ENCODE measurements at regions not wholly inside any gene's neighbourhood (a gene's known extent, or its start where the extent isn't known, plus 50 kb on each side); places are given as distances from the start of the nearest gene placed in this dataset.

DNA sequence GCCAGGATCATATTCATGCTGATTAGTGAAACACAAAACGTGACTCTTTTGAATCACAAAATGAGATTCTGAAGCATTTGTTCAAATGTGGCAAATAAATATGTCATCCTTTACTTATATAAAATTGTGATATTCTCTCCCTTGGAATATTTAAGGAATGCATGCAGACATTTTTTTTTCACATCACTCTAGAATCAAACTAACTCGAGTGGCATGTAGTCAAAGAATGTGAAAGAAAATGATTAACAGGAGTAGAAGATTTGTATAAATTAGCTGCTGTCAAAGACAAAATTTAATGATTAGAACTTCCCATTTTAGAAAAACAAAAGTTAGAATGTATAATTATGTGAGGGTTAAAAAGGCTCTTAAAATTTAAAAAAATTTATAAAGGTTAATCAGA, 721.0 kb upstream of the FAM98A start:
- CTCF ChIA-PET, result no interaction called here
- TF ChIP-seq ZNF521 (tag by site-specific recombination; IDR thresholded peaks at IDR 0.05) (no peak), ZNF366 (tag by site-specific recombination; conservative IDR thresholded peaks at IDR 0.05) (no peak), ZNF423 (tag by site-specific recombination; IDR thresholded peaks at IDR 0.05) (no peak), ZBTB21 (tag by site-specific recombination; IDR thresholded peaks at IDR 0.05) (no peak), ZNF341 (tag by site-specific recombination; IDR thresholded peaks at IDR 0.05; ENCODE audit: low read depth) (no peak), ZNF791 (tag by site-specific recombination; IDR thresholded peaks at IDR 0.05) (no peak), ZNF571 (tag by site-specific recombination; IDR thresholded peaks at IDR 0.05) (no peak), SETDB1 (IDR thresholded peaks at IDR 0.05; ENCODE audit: insufficient read length, low read length) (no peak), ZNF558 (tag by site-specific recombination; IDR thresholded peaks at IDR 0.05) (no peak), ZNF555 (tag by site-specific recombination; conservative IDR thresholded peaks at IDR 0.05) (no peak)
- H3K36me3 ChIP-seq (ENCODE audit: control insufficient read depth in 2 of 2, insufficient read depth in 1 of 2, low read length in 2 of 2), result no peaks in the 10 kb centered on the region
- POLR2A ChIA-PET, result no interaction called here
- H3K4me1 ChIP-seq (ENCODE audit: control insufficient read depth, insufficient read depth, low read length), result no peaks in the 10 kb centered on the region
- H3K4me3 ChIP-seq (ENCODE audit: low read depth, low read length), result no peak overlapping the region
- no peak overlapping the region for H3K27ac ChIP-seq (ENCODE audit: extremely low read depth, low read depth, low read length)
- H3K9me3 ChIP-seq (ENCODE audit: control insufficient read depth, insufficient read depth, low read depth, low read length), result no peaks in the 10 kb centered on the region

GRCh38 chr2:34317797-34318196, 718.7 kb upstream of the FAM98A start:
- POLR2A ChIA-PET, result no interaction called here

DNA sequence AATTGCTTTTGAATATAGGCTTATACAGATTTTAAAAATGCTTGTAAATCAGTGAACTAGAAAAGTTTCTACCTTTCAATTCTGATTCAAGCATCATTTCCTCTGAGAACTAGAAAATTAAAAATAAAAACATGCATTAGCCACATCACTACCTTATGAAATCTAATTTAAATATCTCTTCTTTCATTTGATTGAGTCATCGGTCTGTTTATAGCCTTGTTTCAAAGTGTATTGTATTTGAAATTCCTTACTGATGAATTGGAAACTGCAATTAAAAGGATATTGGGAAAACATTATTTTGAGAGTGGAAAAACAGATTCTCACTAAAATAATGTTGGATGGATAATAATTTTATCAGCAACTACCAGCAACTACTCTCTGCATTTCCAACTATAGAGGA, 717.7 kb upstream of the FAM98A start:
- CTCF ChIA-PET, result no interaction called here
- POLR2A ChIA-PET, result no interaction called here
- H3K4me3 ChIP-seq (ENCODE audit: low read depth, low read length), result no peak overlapping the region

More at GRCh38 chr2:34317797-34318196, 718.7 kb upstream of the FAM98A start:
- CTCF ChIA-PET, result no interaction called here
- Histone ChIP-seq H3K4me1 (ENCODE audit: control insufficient read depth, insufficient read depth, low read length) (no peaks in the 10 kb centered on the region), H3K9me3 (ENCODE audit: control insufficient read depth, insufficient read depth, low read depth, low read length) (no peaks in the 10 kb centered on the region), H3K27ac (ENCODE audit: extremely low read depth, low read depth, low read length) (no peak overlapping the region), H3K4me3 (ENCODE audit: low read depth, low read length) (no peak overlapping the region), H3K36me3 (ENCODE audit: control insufficient read depth in 2 of 2, insufficient read depth in 1 of 2, low read length in 2 of 2) (no peaks in the 10 kb centered on the region)
- TF ChIP-seq ZNF677 (tag by site-specific recombination; IDR thresholded peaks at IDR 0.05), result no peak
- no peak for TF ChIP-seq ZNF174 (tag by site-specific recombination; IDR thresholded peaks at IDR 0.05)
- no peak for TF ChIP-seq ZNF544 (tag by site-specific recombination; IDR thresholded peaks at IDR 0.05)
- TF ChIP-seq ZNF354C (tag by site-specific recombination; IDR thresholded peaks at IDR 0.05; ENCODE audit: borderline replicate concordance, low read depth), result no peak
- no peak for TF ChIP-seq ZNF157 (tag by site-specific recombination; IDR thresholded peaks at IDR 0.05)
- no peak for TF ChIP-seq KLF10 (tag by site-specific recombination; IDR thresholded peaks at IDR 0.05)
- TF ChIP-seq ZNF394 (tag by site-specific recombination; IDR thresholded peaks at IDR 0.05; ENCODE audit: borderline replicate concordance), result no peak
- TF ChIP-seq ZBTB21 (tag by site-specific recombination; IDR thresholded peaks at IDR 0.05), result no peak
- no peak for TF ChIP-seq ZNF623 (tag by site-specific recombination; IDR thresholded peaks at IDR 0.05)
- TF ChIP-seq, protein P1, sequence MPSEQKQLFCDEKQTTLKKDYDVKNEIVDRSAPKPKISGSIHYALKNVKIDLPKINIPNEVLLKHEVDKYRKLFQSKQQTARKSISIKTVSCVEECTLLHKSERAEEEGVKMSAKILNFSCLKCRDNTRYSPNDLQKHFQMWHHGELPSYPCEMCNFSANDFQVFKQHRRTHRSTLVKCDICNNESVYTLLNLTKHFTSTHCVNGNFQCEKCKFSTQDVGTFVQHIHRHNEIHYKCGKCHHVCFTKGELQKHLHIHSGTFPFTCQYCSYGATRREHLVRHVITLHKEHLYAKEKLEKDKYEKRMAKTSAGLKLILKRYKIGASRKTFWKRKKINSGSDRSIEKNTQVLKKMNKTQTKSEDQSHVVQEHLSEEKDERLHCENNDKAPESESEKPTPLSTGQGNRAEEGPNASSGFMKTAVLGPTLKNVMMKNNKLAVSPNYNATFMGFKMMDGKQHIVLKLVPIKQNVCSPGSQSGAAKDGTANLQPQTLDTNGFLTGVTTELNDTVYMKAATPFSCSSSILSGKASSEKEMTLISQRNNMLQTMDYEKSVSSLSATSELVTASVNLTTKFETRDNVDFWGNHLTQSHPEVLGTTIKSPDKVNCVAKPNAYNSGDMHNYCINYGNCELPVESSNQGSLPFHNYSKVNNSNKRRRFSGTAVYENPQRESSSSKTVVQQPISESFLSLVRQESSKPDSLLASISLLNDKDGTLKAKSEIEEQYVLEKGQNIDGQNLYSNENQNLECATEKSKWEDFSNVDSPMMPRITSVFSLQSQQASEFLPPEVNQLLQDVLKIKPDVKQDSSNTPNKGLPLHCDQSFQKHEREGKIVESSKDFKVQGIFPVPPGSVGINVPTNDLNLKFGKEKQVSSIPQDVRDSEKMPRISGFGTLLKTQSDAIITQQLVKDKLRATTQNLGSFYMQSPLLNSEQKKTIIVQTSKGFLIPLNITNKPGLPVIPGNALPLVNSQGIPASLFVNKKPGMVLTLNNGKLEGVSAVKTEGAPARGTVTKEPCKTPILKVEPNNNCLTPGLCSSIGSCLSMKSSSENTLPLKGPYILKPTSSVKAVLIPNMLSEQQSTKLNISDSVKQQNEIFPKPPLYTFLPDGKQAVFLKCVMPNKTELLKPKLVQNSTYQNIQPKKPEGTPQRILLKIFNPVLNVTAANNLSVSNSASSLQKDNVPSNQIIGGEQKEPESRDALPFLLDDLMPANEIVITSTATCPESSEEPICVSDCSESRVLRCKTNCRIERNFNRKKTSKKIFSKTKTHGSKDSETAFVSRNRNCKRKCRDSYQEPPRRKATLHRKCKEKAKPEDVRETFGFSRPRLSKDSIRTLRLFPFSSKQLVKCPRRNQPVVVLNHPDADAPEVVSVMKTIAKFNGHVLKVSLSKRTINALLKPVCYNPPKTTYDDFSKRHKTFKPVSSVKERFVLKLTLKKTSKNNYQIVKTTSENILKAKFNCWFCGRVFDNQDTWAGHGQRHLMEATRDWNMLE (tag by site-specific recombination; conservative IDR thresholded peaks at IDR 0.05; ENCODE audit: low read depth), result no peak
- TF ChIP-seq ZNF837 (tag by site-specific recombination; IDR thresholded peaks at IDR 0.05), result no peak
- TF ChIP-seq ZIC2 (tag by site-specific recombination; IDR thresholded peaks at IDR 0.05), result no peak
- no peak for TF ChIP-seq ZNF211 (tag by site-specific recombination; IDR thresholded peaks at IDR 0.05; ENCODE audit: low read depth)
- no peak for TF ChIP-seq SP2 (tag by site-specific recombination; IDR thresholded peaks at IDR 0.05)
- TF ChIP-seq OSR2 (tag by site-specific recombination; IDR thresholded peaks at IDR 0.05), result no peak
- no peak for TF ChIP-seq HOXD13 (CRISPR knock-in tag; IDR thresholded peaks at IDR 0.05; ENCODE audit: borderline replicate concordance)

More for the DNA sequence above, 717.7 kb upstream of the FAM98A start:
- H3K9me3 ChIP-seq (ENCODE audit: control insufficient read depth, insufficient read depth, low read depth, low read length), result no peaks in the 10 kb centered on the region
- no peaks in the 10 kb centered on the region for H3K4me1 ChIP-seq (ENCODE audit: control insufficient read depth, insufficient read depth, low read length)
- no peak overlapping the region for H3K27ac ChIP-seq (ENCODE audit: extremely low read depth, low read depth, low read length)
- no peaks in the 10 kb centered on the region for H3K36me3 ChIP-seq (ENCODE audit: control insufficient read depth in 2 of 2, insufficient read depth in 1 of 2, low read length in 2 of 2)
- TF ChIP-seq ZNF585B (tag by site-specific recombination; IDR thresholded peaks at IDR 0.05) (no peak), ZNF23 (tag by site-specific recombination; IDR thresholded peaks at IDR 0.05; ENCODE audit: borderline replicate concordance) (no peak), HOXA7 (CRISPR knock-in tag; IDR thresholded peaks at IDR 0.05; ENCODE audit: borderline replicate concordance) (no peak), BCL11A (tag by site-specific recombination; IDR thresholded peaks at IDR 0.05; ENCODE audit: low read depth) (no peak), ZNF391 (tag by site-specific recombination; IDR thresholded peaks at IDR 0.05; ENCODE audit: borderline replicate concordance, low read depth) (no peak), ZFP69B (tag by site-specific recombination; IDR thresholded peaks at IDR 0.05) (no peak), ZNF621 (tag by site-specific recombination; IDR thresholded peaks at IDR 0.05) (no peak)
- TF ChIP-seq, protein P2, sequence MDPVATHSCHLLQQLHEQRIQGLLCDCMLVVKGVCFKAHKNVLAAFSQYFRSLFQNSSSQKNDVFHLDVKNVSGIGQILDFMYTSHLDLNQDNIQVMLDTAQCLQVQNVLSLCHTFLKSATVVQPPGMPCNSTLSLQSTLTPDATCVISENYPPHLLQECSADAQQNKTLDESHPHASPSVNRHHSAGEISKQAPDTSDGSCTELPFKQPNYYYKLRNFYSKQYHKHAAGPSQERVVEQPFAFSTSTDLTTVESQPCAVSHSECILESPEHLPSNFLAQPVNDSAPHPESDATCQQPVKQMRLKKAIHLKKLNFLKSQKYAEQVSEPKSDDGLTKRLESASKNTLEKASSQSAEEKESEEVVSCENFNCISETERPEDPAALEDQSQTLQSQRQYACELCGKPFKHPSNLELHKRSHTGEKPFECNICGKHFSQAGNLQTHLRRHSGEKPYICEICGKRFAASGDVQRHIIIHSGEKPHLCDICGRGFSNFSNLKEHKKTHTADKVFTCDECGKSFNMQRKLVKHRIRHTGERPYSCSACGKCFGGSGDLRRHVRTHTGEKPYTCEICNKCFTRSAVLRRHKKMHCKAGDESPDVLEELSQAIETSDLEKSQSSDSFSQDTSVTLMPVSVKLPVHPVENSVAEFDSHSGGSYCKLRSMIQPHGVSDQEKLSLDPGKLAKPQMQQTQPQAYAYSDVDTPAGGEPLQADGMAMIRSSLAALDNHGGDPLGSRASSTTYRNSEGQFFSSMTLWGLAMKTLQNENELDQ (tag by site-specific recombination; IDR thresholded peaks at IDR 0.05; ENCODE audit: low read depth), result no peak
- TF ChIP-seq, protein P3, sequence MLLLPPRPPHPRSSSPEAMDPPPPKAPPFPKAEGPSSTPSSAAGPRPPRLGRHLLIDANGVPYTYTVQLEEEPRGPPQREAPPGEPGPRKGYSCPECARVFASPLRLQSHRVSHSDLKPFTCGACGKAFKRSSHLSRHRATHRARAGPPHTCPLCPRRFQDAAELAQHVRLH (tag by site-specific recombination; IDR thresholded peaks at IDR 0.05), result no peak

Data from HEK293 (cell line).